NCI-H1694 (cell line): ENCODE measurements at regions not wholly inside any gene's neighbourhood (a gene's known extent, or its start where the extent isn't known, plus 50 kb on each side); places are given as distances from the start of the nearest gene placed in this dataset.

Experiments
- DNase-seq: peaks from one replicate; lab custom pipeline; 2025; lab: John Stamatoyannopoulos, UW

DNA sequence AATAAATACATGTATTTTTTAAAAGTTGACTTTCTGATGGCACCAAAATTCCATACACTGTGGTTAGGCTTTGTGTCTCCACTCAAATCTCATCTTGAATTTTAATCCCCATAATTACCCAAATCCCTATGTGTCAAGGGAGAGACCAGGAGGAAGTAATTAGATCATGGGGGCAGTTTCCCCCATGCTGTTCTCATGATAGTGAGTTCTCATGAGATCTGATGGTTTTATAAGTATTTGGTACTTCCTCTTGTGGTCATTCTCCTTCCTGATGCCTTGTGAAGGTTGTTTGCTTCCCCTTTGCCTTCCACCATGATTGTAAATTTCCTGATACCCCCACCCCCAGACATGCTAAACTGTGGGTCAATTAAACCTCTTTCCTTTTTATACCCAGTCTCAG, 1218.4 kb upstream of the PRMT6 start:
- DNase-seq: no peak

DNA sequence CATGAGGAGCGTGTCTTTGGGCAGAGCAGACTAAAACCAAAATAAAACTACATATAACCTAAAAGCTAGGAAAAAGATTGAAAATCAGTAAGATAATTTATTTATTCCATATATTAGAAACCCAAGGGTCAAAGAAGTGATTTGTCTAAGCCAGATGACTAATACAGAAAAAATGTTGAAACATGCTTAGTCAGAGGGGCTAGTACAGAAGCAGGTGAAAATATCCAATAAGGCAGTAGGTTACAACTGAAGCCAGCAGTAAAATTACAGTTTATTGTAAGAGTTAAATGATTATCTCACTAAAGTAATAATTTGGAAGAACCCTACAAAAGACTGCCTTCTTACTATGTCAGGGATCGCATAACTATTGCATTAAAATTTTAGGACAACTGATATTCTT, 1190.9 kb upstream of the PRMT6 start:
- no peak for DNase-seq

DNA sequence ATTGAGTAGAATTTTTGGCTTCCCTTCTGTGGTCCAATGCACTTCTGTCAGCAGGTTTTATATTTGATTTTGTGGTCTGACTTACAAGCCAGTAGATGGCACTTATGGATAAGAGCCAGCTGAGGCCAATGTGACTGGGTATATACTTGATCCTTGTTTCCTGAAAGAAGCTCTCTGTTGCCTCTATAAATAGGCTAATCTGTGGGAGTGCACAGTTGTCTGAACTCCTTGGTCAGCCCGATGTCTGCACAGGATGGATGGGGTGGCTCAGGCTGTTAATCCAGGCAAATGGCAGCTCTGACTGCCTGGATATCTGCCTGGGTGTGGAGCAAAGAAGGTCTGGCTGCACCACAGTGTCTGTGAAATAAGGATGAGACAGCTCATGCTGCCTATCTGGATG, 1183.7 kb upstream of the PRMT6 start:
- DNase-seq: no peak

DNA sequence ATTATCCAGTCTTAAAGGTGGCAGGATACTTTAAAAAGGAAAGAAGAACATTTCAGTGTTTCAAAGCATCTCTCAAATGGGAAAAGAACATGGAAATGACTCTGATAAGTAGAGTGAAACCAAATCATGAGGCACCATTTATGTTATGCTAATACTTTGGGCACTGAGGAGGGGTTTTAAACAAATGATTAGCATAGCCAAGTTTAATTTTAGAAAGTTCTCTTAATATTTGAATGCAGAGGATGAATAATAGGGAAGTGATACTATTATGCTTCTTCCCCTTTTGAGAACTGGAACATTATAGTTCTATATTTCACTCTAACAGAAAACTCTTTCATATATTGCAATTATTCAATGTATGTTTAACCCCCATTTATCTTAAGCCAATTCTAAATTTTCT, 1181.9 kb upstream of the PRMT6 start:
- no peak for DNase-seq

DNA sequence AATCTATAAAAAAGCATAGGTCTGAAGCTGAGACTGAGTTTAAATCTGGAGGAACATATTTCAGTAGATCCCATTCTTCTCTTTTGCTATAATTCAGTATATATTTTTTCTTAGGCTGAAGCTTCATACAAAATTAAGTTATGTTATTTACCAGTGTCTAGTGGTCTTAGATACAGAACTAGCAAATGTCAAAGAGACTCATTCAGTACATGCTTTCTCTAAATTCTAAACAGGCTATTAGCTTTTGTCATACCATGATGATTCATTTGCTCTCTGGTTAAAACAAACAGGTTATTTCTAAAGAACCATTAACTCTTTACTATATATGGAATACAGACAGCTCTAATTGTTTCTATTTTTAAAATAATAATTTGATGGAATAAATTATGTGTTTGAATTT, 1170.2 kb upstream of the PRMT6 start:
- DNase-seq: no peak

DNA sequence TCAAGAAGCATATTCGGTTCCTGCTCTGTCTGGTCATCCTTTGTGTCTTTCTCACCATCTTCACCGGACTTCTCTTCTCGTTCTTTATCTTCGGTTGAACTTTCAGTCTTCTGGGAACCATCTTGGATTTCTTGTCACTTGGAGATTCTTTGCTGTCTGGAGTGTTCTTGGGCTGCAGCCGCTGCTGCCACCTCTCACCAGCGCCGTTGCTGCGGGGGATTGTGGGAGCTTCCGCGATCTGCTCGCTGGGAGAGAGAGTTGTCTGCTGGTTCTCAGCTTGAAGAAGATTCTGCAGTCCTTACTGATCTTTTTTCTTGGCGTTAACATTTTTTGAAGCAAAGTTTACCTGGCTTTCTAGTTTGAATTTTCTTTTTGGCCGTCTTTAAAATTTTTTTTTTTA, 1165.2 kb upstream of the PRMT6 start:
- DNase-seq: no peak

DNA sequence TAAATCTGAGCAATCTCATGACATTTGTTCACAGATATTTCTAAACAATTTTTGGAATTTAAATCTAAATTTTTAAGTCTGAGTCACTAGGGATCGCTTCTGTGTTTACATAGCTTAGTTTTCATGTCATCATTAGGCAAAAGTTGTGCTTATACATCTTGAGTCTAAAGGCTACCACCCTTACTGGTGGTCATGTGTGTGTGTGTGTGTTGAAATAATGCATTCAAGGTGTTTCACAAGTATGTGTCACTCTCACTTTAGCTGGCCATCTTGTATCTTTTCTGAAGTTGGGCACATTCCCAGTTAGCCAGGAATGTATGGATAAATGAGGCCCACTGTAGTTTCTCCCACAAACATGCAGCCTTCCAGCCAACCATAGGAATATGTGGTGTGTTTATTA, 1162.5 kb upstream of the PRMT6 start:
- DNase-seq: no peak

DNA sequence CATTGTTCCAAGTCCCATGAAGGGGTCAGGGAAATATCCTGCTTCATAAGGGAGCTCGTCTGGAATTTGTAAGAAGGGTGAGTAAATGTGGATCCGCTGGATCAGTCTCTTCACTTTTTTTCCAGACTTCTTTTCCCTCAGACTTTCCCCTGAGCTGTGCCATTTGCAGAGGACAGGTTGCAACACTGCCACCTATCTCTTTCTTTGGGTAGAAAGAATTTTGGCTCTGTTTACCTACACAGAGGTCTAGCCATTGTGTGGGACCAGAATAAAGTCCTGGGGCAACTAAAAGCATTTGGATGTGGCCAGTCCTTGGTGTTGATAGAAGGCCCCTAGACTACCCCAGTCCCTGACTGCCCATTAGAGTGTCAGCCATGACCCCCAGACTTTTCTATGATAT, 1146.7 kb upstream of the PRMT6 start:
- no peak for DNase-seq

DNA sequence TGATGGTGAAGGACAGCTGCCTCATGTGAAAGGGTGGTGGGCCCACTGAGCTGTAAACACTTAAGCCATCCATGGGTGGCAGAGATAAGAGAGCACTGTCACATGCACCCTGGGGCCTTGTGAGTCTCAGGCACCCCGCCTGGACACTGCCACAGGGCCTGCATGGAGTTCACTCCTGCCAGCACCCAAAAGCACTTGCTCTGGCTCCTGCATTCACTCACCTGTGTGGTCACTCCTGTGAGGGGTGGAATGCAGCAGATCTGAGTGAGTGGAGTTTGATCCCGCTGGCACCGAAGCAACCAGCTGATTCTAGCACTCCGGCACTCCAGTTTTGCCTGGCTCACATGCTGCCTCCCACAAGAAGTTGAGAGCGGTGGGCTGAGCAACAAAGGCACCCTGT, 1142.1 kb upstream of the PRMT6 start:
- DNase-seq: no peak

DNA sequence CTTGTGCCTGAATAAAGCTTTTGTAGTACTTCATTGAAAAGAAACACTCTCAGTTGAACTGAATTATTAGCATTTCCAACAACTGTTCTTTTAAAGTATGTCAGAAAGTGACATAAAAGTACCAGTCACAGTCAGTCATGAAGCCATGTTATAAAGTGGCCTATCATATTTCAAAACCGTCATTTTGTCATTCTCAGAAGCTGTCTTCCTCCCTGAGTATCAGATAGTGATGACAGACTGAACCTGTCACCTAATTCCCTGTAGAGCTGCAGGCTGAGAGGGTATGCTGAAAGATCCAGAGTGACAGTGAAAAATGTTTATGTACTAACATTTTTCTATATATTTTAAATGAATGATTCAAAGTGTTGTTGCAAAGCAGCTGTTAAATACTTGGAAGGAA, 1121.7 kb upstream of the PRMT6 start:
- DNase-seq: no peak

DNA sequence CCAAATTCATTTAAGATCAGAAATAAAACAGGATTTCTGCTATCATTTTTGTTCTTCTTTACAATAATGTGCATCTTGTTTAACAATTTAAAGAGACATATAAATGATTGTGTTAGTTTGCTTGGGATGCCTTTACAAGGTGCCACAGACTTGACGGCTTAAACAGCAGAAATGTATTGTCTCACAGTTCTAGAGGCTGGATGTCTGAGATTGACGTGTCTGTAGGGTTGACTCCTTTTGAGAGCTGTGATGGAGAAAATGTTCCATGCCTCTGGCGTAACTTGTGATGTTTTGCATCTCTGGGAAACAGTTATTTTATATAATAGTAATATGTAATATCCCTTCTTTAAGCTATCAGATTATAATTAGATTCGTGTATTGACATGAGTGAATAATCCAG, 1091.6 kb upstream of the PRMT6 start:
- DNase-seq: no peak

DNA sequence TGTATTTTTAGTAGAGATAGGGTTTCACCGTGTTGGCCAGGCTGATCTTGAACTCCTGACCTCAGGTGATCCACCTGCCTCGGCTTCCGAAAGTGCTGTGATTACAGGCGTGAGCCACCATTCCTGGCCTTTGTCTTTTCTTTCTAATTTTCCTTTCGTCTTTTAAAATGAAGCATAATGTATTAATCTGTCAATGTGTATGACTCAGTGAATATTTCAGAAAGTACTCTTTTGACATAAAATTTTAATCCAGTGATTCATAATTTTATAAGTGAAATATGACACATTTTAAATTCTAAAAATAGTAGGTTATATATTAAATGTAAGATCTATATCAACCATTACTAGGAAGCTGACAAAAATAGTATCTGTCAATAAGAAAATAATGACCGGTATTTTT, 1059.0 kb upstream of the PRMT6 start:
- DNase-seq: no peak

DNA sequence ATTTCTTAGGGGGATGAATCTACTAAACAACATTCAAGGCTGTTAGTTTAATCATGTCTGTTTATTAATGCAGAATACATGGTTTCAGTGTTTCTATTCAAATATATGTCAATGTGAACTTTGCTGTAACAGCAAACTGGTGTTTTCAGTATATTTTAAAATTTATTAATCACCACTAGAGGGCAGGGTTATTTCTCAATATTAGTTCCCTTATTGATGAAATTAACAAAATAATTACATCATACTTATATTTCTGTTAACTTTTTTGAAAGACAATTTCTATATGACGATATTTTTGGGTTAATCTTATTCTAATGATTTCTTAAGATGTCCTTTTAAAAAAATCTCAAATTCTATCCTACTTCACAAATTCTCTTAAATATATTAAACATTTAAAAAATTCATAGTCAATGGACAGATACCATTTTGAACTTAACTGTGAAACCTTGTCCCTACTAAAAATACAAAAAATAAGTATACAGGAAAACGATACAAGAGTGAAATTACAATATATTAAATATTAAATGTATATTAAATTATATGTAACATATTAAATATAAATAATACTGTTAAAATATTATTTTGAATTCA, 1034.1 kb upstream of the PRMT6 start:
- peak; percentile 16 for DNase-seq

DNA sequence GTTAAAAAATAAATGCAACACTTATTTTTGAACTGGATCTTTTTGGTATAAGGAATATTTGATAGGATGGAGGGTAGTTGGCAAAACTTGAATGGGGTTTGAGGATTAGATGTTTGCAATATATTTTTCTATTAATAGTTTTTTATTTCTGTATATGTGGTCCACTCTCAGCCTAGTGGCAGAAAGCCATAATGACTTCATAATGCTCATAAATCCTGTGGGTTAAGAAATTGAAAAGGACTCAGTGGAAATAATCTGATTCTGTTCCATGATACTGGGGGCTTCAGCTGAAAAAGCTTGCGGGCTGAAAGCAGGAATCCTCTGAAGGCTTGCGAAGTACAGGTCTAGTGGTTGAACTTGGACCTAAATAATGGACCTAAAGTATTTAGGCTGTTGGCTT, 1028.6 kb upstream of the PRMT6 start:
- DNase-seq: no peak

DNA sequence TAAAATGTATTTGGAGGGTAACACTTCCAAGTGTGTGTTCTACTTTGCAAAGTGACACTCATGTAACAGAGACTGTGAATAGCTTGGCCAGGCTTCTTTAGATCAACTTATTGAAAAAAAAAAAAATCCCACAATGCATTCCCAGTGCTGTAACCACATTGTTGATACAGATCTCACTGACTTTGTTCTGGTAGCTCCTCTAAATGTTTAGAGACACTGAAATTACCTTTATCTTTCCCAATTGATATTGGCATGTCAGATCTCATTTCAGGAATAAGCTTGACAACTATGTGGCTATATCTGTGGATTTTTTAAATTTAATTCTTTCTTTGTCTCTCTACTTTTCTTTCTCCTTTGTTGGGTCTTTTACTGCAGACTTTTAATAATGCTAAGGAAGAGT, 1018.9 kb upstream of the PRMT6 start:
- no peak for DNase-seq

DNA sequence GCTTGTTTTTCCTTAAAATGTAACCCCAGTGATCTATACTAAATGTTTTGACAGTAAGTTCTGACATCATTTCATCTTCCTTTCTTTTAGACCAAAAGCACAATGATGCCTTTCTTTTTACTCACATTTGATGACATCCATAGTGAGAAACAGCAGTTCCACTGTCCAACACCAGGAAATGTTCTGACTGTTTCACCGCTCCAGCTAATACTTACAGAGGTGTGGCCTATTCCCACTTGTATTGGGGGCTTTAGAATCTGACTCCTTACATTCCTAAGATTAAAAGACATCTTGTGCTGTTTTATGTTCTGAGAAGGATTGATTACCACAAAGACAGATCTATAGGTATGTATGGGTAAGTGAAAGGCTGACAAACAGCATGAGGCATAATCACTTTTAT, 1018.2 kb upstream of the PRMT6 start:
- DNase-seq: no peak

DNA sequence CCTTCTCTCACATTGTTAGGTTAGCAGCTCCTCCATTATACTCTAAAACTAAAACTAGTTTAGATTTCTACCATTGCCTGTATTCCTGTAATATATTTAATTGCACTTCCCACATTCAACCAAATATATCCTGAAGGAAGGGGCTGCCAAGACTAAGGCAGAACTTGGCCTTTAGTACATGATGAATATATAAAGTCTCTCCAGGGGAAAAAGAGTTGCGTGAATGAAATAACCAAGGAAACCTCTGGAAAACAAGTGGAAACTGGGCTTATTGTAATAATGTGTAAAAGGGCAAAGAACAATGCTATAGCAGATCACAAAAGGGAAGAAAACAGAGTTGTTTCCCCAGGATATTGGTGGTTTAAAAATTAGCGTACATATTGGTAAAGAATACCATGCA, 1012.5 kb upstream of the PRMT6 start:
- no peak for DNase-seq

DNA sequence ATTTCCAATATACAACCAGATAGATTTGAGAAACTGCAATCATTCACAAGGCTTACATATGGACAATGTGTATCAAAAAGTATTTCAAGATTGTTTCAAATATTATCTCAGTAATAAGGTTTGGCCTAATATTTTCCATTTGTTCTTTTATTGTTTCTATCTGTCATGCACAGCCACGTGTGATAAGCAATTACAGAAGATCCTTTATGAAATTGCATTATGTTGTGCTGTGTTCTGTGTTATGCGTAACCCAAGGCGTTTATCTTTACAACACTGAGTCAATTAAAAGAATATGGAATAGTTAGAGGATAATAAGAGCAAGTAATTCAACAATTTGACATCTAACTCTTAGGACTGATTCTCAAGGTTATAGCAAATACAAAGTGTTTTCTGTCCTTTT, 1009.3 kb upstream of the PRMT6 start:
- DNase-seq: no peak

DNA sequence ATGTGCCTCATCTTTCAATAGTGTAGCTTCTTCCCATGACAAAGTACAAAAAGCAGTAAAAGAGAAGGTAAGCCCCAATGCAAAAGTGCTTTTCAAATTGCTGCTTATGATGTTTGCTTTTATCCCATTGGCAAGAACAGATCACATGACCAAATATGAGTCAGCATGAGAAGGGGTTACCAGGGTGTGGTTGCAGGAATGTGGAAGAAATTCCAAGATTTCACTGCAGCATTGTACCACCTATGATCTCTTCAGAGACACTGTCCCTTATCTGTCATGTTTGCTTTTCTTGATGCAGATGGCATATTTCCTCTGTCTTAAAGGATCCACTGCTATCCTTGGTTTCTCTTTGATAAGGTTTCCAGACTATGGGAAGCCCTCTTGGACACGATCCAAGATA, 1006.9 kb upstream of the PRMT6 start:
- DNase-seq: no peak

DNA sequence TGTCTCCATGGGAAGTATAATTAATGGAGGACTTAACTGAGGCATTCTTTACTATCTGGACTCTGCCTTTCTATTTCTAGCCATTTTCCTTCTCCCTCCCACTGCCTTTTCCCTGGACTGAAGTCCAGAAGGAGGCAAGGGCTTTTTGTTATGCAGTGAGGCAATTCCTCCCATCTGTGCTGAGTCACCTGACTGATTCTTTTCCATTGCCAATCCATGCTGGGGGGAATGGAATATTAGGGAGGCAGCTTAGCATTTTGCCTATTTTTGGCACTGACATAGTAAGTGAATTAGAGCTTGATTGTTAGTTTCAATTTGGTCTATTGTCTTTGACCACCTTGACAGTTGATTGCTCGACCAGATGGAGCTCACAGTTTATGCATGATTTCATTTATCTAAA, 1000.6 kb upstream of the PRMT6 start:
- DNase-seq: peak; percentile 87

DNA sequence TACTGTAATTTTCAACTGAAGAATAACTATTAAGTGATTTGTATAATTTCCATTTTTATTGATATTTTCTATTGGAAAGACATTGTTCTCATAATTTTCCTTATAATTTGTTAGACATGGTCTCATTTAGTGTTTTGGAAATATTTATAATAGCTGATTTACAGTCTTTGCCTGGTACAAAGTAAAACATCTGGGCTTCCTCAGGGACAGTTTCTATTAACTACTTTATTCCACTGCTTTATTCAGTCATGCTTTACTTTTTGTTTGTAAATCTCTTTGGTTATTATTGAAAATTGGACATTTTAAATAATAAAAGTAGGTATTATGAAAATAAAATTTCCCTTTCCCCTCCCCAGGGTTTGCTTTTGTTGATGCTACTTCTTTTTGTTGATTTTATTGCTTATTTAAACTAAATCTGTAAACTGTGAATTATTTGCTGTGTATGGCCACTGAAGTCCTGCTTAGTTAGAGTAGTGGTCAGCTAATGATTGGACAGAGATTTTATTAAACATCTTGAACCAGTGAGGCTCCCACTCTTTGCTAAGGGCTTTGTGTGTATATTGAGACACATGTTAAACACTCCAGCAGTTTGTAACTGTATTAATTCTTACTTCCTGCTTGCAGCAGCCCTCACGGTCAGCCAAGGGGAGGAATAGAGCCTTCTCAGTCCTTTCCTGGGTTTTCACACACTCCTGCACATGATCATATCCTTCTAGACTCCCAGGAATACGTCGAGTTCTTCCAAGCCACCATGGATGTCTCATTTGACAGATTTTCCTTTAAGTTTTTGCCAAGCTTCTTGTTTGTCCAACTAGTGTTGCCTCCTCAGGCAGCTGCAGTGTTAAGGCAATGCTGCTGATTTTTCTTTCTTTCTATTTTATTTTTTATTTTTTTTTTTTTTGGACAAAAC, 994.6 kb upstream of the PRMT6 start:
- DNase-seq: no peak

DNA sequence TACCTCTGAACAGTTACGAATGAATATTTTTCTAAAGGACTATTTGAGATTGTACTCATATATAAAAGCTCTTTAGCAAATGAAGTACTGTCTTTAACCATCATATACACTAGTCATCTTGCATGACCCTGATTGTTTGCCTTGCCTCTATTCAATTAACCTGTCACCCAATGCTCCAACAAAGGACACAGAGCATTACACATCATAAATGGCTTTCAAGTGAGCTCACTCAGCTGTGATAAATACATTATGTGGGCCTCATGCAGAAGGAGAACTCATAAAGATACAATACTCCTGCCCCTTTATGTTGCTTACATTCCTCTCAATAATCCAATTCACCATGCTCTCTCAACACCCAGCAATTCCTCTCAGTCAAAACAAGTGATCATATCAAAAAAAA, 993.0 kb upstream of the PRMT6 start:
- no peak for DNase-seq

DNA sequence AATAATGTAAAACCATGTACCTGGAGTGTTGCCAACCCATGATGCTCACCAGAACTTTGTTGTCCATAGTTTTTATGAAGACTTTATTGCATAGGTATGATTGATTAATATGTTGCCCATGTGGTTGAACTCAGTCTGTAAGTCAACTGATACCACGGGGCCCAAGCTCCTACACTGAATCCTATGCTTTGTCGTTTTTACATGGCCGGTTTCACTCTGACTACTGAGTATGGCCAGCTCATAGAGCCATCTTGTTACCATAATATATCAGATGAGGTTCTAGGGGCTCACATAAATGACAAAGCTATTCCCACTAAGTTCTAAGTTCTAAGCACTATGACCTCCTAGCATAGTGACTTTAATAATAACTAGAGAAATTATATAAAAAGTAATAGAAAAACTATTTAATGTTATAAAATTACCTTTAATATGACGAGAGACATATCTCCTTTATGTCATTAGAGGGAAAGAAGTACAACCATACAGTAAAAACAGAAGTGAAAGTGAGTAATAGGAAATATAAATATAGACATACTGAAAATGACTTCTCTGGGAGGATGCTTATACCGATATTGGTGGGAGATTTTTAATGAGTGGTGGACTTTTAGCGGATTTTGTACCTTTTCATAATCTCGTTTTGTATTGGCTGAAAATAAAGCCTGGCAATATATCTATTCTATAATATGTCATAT, 983.4 kb upstream of the PRMT6 start:
- no peak for DNase-seq
